CMK (cell line): ENCODE measurements at regions not wholly inside any gene's neighbourhood (a gene's known extent, or its start where the extent isn't known, plus 50 kb on each side); places are given as distances from the start of the nearest gene placed in this dataset.
"Not testable (repeated sequence)": the region's sequence is repeated elsewhere in the genome, so short reads cannot be mapped to it uniquely, and the experiment has no call there.

Experiments
- DNase-seq: peaks from one replicate; pipeline ENCODE4 v3.0.0-alpha.2; 2010; ENCODE audit warnings: low read depth

DNA sequence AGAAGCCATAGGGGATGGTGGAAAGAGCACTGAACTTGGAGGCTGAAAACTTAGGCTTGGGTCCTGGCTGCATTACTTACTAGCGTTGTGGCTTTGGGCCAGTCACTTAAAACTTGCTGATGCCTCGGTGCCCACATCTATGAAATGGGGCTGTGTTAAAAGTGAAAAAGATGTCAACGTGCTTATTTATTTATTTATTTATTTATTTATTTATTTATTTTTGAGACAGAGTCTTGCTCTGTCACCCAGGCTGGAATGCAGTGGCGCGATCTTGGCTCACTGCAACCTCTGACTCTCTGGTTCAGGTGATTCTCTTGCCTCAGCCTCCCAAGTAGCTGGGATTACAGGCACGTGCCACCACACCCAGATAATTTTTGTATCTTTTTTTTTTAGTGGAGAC lies 94.3 kb downstream of the MRM1 start:
- not testable (repeated sequence) for DNase-seq

DNA sequence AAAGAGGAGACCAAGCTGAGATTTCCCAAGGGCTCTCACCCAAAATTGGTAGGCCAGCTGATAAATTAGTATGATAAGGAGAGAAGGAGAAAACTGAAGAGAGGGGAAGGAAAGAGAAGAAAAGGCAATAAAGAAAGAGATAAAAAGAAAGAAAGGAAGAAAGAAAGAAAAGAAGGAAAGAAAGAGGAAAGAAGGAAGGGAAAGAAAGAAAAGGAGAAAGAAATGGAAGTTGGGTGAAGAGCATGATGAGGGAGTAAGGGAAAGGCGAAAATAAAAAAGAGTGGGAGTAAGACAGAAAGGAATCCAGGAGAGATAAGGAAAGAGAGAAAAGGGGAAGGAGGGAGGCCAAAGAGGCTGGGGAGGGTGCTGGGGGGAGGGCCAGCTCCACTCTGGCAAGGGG lies 95.4 kb downstream of the MRM1 start:
- no peak for DNase-seq

DNA sequence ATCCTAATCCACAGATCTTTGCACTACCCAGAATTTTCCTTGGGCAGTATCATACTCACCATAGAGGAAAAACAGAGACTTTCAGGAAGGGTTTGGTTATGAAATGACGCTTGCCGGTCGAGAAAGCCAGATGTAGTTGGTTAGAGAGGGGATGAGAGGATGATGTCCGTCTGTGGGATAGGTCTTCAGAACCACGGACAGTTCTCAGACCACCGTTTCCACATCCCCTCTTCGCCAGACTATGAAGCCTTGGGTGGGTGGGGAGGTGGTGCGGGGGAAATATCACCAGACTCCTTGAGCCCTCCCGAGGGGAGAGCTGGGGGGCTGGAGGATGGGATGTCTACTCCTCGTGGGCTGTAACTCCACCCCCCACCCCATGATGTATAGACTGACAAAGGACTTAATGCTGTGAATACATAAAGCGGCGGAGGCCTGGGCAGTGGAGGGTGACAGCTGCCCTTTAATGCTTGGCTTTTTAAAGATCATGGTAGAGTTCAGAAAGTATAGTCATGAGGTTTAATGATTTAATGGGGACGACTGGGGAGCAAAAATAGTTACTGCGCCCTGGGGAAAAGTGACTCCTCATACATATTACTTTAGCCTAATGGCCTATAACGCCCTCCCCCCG lies 96.6 kb downstream of the MRM1 start:
- DNase-seq = no peak

DNA sequence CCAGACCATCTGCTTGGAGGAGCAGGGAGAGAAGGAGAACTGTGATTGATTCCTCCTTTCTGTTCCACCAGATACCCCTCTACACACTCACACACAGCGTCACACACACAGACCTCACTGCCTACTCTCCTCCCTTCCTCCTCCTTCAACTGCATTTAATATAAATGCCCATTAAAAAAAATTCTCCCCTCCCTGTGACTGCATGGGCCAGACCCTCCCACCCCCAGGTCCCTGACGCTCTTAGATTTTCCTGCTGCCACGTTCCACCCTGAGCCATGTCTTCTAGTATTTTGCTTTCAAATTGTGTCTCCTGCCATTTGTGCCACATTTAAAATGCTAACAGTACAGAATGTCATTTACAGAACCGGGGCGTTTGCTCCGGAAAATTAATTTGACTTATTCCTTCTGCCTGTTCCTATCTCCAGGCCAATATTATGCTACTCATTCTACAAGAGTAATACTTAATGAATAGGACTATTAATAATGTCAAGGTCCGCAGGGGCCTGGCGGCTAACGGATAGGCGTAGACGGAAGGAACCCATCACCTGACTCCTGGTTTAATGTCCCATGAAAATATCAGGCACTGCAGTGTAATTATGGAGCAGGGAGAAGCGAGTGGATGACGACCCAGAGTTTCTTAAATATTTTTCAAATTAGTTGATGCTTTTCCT lies 100.2 kb downstream of the MRM1 start:
- no peak for DNase-seq

DNA sequence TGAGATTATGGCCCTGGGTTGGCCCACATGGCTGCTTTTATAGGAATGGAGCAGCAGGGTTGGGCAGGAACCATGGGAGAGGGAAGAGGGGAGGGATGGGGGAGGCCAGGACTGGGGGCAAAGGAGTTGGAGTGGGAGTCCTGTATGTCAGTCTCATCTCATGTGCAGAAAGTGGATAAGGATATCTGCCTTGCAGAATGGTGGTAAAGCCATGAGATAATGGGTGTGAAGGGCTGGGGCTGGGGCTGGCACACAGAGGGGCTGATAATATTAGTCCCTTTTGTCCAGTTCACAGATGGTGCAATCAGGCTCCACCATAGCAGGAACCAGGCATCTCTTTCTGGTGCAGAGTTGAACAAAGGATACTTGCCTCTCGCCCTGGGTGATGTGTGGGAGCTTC lies 101.3 kb downstream of the MRM1 start:
- no peak for DNase-seq

DNA sequence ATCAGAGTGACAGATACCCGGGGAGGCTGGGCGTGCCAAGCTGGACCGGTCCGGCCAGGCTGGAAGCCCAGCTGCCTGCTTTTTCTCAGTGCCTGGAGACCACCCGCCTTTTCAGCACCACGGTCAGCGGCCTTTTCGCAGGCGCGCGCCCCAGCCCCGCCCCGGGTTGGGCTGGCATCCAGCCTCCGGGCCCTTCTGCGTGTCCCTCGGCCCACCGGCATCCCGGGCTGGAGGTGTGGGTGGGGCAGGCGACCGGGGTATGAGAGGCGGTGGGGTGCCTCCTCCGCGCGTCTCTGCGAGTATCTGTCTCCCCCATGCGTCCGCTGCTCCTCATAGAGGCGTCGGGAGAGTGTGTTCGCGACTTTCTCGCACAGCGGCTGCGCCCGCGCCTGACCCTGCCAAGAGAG lies 102.5 kb downstream of the MRM1 start:
- DNase-seq = no peak

DNA sequence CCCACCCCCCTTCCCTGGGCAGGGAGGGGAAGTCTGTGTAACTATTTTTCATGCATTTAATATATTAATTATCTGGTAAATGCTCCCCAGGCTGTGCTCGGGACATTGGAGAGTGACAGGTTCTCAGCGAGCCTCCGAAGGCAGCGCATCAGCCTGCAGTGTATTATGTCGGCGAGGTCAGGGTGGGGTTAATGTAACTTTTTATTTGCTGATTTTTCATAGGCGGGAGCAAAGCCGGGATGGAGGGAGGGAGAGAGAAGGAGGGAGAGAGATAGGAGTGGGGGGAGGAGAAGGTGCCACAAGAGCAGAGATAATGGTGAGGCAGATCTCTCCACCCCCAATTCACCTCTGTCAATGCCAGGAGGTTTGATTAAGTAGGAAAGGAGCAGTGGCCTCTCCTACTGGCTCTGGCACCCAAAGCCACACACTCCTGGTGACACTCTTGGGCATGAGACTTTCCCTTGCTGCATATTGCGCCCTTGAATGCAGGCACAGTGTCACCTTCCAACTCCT lies 104.0 kb downstream of the MRM1 start:
- DNase-seq = no peak

DNA sequence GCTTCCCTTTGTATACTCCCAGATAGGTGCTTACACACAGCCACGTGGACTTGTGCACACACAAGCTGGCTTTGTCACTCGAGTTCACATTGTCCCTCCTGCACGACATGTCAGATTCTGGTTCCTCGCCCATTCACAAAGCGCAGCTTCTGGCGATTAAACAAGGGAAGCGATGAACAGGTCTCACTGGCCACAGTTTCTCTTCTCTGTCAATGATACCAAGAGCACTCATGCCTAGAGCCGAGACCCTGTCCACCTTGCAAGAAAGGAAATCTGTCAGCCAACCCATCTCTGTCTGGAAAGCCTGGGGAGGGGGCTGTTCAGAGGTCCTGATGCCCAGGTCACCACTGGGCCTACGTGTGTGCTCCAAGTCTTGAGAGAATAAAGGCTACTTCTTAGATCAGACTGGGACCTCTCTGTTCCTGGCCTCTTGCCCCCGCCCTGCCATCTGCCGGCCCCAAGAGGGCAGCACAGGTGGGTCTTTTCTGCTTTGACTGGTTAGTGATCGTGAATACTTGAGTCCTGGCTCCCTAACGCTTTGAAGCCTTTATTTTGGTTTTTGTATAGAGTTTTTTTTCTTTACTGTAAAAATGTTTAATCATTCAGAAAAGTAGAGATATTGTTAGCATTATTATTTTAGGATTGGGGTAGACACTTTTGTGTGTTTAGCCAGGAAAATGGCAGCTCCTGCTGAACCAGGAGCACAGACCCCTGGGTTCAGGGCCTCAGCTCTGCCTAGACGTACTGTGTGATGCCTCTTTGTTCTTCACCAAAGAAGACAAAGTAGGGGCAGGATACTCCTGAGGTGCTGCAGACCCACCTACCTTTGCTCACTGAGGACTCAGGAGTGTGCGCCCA lies 104.7 kb downstream of the MRM1 start:
- no peak for DNase-seq

DNA sequence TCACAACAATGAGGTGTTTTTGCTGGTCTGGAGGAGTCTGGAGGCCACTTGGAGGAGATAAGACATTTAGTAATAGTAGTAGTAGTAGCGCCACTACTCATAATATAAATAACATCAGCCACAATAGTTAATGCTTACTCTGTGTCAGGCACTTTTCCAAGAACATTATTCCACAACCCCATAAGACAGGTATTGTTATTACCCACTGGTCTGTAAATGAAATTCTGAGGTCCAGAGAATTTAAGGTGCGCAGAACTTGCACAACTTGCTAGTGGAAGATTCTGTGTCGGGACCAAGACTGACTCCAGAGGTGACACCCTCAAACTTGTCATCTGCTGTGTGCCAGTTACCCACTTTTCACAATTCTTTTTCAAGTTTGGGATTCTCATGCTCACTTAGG lies 106.5 kb downstream of the MRM1 start:
- no peak for DNase-seq

DNA sequence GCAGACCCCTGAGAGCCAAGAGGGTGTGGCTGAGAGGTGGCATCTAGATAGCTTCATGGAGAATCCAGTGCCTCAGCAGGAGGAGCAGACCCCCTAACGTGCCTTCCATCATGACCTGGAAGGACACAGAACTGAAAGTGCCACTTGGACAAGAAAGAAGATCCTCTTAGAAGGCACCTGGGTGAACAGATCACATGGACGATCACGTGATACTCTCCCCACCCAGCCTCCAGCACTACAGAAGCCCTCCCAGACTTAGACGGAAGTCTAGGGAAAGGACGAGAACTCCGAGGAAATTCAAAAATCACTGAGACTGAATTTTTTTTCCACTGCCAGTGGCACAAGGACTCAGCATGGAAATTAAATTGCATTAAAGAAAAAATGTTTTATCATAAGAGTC lies 113.4 kb downstream of the MRM1 start:
- no peak for DNase-seq

DNA sequence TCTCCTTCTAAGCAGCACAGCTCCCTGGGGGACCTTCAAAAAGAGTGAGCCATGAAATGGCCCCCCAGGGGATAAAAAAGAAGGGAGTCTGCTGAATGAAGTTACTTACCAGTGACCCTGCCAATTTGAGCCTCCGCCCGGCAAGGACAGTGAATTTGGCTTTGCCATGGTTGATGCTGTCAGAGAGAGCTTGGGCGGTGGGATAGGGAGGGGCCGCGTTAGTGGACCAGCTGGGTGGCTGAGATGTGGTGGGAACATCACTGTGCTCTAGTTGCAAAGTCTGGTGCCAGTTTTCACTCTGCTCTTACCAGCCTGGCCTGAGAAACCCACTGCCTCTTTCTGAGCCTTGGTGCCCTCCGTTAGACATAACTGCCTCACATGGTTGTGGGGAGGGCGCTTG lies 114.6 kb downstream of the MRM1 start:
- DNase-seq = no peak

DNA sequence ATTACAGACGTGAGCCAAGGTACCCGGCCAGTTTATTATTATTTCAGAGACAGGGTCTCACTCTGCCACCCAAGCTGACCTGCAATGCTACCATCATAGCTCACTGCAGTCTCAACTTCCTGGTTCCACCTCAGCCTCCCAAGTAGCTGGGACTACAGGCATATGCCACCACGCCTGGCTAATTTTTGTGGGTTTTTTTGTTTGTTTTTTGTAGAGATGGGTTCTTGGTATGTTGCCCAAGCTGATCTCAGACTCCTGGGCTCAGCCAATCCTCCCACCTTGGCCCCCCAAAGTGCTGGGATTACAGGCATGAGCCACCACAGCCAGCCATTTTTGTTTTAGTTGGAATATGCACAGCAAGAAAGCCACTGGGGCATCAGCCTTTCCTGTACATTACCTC lies 115.7 kb downstream of the MRM1 start:
- no peak for DNase-seq

DNA sequence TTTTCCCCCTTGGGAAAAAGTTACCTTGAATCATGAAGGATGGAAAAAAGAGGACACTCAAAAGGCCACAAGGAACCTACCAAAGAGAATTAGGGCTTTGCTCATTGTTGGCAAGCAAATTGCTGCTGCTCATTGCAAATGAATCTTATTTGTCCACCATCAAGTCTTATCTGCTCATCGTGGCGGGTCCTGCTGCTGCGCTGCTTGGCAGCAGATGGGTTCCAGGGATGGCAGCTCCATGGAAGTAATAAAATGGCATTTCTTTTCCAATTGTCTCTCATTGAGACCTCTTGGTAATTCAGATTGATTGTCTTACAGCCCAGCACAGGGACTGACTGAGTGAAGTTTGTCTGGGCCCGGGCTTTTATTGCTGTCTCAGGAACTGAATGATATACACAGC lies 118.7 kb downstream of the MRM1 start:
- DNase-seq = no peak

DNA sequence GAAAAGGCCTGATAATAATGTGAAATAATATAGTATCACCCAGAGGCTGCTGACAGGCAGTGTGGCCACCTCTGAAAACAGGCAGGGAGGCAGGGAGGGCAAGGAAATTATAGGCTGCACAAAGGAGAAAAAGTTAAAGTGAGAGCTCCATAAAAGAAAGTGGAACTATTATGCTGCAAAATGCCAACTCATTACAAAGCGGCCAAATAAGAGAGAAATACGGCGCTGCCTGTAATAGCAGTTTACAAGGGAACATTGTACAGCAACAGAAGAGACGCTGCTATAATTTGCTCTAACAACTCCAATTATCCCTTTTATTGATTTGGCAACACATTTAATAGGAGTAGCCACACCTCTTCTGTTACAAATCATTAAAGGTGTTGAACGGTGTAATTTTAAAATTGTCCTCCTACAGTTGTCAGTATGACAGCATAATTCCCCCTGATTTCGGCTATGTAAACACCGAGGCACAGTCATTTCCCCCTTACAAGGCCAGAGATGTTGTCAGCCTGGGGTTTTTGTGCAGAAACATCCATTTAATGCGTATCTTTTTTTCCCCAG lies 120.3 kb downstream of the MRM1 start:
- no peak for DNase-seq

DNA sequence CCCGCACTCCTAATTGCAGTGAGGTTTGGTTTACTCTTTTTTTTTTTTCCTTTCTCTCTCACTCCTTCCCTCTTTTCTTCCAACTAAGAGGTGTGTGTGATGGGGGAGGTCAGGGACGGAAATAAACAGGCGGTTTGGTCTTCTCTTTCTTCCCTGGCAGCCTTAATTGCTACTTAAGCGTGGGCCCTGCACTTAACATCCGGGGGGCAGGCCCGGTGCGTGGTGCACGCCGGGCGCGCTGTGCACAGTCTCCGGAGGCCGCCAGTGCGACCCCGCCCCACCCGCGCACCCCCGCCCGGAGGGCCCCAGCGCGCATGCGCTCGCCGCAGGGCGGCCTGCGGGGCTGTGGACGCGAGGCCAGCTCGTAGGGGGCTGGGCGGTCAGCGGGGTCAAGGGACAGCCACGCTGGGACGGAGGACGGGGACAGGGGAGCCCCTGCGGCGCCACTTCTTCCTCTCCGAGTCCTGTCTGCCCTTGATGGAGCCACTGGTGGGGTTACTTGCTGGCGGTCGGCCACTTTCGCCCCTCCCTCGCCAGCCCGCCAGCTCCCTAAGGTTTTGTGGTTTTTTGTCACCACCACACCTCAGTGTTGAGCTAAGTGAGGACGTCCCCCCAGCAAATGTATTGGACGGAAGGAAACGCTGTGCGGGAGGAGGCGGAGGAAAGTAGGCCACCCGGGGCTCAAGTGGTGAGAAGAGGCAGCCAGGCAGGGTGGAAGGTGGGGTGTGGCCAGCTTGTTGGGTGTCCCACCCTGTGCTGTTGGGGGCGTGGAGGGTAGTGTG lies 120.9 kb downstream of the MRM1 start:
- DNase-seq = peak; percentile 68

DNA sequence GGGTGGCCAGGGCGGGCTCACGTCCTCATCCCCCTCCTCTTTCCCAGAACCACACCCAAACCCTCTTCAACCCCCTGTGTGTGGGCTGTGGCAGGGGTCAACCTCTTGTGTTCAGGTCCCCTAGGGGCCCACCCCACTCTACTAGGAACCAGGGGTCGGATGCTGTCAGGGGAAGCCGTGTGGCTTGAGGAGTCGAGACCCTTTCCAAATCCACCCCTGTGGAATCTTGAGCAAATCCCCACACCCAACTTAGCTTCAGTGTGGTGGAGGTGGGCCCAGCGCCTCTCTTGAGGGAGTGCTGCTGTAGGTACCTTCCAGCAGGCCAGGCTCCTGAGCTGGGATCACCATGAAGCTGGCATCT lies 121.5 kb downstream of the MRM1 start:
- DNase-seq = no peak

DNA sequence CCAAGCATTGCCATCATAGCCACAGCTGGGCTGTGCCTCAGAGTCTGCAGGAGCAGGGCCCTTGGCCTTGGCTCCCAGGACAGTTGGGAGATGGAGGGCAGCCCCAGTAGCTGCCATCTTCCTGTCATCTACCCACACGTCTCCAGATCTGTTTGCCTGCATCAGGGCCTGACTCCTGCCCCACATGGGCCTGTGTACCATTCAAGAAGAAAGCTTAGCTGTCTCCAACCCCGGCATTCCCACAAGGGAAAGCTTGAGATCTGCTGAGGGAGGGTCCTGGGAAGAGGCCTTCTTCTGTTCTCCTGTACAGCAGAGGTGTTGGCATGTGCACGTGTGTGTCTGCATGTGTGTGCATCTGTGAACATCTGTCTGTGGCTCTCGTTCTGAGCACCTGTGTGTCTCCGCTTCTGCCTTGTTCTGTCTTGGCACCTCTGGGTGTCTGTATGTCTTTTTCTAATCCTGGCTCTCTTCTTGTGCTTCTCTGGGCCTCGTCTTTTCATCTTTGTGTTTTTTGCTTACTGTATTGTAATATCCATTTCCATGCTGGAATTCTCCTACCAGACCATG lies 122.2 kb downstream of the MRM1 start:
- no peak for DNase-seq

DNA sequence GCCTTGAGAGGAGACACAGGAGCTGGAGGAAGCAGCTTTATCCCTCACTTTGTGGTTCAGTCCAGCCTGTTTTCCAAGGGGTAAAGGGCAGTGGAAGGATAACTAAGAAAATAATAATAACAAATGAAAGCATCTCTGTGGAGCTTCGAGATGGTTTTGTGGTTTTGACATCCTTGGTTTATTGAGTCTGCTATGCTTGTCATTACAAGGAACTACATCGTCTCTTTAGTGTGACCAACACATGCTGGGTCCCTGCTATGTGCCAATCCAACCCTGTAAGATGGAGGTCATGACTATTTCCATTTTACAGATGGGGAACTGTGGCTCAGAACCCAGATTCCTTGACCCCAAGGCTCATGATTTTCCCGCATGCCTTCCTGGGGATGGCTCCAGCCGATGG lies 124.8 kb downstream of the MRM1 start:
- no peak for DNase-seq

DNA sequence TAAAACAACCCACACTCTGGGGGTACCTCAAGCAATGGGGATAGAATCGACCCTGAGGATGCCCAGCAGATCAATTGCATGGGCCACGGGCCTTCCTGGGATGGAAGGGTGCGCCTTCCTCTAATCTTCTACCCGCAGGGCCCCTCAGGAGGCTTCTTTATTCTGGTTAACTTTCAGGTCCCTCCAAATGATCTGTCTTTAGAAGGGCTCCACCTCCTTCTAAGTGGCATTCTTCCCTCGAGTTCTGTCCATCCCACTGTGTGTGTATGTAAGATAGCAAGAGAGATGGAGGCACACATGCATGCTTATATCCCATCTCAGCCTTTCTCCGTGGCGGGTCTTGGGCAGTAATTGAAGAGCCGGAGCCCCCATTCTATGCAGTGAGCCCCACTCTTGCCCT lies 125.7 kb downstream of the MRM1 start:
- DNase-seq = no peak

DNA sequence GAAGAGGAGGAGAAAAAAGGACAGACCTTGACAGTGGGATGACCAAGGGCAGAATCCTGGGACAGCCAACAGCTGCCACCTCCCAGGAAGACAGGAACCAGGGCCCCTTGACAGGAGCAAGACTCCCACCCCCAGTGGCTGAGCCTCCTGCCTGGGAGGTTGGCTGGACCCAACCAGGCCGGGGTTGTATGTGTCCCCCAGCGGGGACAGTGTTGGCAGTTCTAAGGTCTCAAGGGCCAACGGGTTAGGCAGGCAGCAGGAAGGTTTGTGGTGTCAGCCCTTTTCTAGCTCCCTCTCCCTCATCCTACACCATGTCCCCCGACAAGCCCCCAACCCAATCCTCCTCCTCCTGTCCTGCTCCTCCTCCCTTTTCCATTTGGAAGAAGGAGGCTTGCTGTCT lies 126.2 kb downstream of the MRM1 start:
- peak; percentile 48 for DNase-seq
